HG03565 (cell line): ENCODE measurements at regions not wholly inside any gene's neighbourhood (a gene's known extent, or its start where the extent isn't known, plus 50 kb on each side); places are given as distances from the start of the nearest gene placed in this dataset.

ENCODE experiments used
- ATAC-seq: cut with Tn5 transposase; IDR thresholded peaks from one replicate; pipeline ENCODE4 v1.9.1; 2021; ENCODE audit warnings: mild to moderate bottlenecking, moderate library complexity; ENCODE audit not compliant: unreplicated experiment

DNA sequence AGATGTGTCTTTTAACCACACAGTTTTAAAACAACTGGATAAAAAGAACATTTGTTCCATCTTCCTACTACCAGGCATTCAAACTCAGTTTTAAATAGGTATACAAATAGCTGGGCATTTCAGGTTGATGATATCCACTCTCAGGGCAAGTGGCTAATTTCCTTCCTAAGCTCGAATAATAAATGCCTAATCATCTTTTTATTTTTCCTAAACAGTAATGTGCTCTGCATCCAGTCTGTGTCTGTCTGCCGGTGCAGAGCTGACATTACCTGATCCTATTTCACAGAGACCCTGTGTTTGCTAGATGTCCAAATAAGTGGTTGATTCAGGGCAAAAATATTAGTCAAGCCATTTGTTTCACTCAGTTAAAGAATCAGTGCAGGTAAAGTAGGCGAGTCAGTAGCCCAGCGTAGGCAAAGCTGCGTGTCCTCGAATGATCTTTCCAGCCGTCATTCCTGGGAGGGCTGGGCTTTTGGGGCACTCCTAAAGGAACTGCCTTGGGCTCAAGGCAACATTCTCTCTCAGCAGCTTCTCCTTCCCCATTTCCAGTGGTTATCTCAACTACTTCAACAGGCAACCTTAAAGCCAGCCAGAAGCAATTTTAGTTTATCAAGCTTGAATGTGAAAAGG, 74.2 kb upstream of the BMP2 start:
- ATAC-seq: no peak

DNA sequence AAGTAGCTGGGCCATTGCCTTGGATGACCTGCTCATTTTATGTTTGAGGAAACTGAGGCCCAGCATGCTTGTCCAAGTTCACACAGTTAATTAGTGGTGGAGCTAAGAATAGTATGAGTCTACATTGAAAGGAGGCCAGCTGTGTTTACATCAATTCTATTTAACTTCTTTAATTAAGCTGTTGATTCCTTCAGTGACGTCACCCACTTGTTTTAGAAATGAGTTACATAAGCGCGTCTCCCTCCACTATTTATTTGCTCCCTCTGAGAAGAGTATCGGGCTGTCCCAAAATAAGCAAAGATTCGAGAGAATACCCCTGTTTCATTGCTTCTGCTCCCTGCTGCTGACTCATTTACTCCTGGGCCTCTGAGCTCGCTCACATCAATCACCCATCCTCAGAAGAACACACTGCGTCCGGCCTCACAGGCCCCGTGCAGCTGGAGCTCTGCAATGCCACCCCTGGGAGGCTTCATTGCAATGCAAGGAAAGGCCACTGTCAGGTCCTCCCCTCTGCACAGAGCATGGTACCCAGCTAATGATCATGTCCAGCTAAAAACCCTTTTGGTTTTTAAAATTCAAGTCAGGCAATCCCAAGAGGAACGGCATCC, 74.8 kb upstream of the BMP2 start:
- no peak for ATAC-seq

DNA sequence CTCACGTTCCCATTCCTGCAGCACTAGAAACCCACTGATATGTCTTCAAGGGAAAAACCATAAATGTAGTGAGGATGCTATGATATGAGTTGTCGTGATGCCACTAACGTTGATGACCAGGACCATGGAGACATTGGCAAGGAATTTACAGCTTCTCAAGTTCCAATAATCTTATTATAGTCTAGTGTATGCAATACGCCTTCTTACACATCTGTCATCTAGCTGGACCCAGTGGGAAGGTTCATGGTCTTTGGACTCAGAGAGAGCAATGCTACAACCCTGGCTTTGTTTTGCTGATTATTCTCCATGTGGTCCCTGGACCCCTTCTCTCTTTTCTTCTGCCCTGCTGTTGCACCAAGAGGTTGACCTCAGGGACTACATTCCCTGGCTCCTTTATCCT, 76.0 kb upstream of the BMP2 start:
- no peak for ATAC-seq

DNA sequence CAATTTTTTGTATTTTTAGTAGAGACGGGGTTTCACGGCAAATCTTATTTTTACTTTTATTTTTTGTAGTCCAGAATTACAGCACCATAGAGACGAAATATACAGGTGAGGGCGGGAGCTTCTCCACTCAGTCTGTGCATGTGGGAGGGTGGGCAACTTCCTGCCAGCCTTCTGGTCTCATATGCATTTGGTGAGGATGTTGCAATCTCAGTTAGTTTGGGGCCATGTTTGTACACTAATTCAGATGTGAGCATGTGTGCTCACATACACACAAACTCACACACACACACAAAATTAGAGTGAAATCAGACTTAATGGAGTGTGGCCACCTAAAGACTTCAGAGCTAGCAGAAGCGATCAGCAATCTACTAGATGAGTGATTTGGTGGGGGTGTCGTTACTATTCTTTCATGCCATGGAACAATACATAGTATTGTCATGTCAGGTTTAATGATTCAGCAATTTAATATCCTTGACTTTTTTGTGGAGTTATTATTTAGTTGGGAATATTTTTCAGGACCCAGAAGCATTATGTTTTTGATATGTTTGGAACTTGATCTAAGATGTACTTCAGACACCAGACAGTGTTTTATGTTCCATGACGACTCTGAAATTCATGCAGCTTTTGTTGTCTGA, 78.0 kb upstream of the BMP2 start:
- no peak for ATAC-seq

DNA sequence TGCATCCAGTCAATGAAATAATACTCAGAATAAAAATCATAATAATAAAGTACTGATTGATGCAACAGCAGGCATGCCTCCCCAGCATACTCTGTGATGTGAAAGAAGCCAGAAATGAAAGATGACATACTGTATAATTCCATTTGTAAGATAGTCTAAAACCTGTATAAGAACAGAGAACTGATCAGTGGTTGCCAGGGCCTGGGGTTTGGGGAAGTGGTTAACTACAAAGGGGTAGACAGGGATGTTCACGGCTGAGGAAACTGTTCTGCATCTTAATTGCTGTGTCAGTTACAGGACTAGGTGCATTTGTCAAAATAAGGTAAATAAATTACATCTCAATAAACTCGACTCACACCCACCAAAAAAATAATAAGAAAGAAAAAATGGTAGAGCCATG, 81.3 kb upstream of the BMP2 start:
- no peak for ATAC-seq

DNA sequence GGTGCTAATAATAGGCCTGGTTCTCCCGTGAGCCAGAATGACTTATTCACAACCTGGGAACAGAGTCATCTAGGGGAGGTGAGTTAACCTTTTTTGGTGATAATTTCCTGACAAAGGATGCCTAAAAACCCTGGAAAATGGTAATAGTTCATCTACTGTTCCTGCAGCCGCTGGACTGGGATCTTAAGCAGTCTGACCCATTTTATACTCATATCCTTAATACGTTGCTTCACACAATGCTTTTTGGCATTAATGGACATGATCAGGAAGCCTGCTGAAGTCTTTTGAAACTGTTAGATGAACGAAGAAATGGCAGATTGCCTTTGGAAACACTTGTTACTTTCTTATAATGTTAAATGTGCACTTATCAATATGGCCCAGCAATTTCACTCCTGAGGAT, 81.9 kb upstream of the BMP2 start:
- ATAC-seq: no peak

DNA sequence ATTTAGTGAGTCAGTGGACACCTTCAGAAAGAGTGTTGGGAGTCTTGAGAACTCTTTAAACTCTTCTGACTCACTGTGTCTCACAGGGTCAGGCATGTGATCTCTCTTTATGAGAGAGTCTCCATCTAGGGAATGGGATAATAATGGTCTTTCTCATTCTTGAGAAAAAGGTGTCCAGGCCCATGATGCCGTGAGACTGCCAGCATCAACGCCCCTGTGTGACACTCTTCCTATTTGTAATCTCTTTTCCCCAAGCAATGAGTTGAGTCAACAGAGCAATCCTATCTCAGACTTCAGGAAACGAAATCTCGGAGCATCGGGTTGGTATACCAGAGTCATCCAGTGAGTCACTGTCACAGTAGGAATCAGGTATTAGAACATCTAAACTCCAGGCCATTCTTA, 82.3 kb upstream of the BMP2 start:
- no peak for ATAC-seq

DNA sequence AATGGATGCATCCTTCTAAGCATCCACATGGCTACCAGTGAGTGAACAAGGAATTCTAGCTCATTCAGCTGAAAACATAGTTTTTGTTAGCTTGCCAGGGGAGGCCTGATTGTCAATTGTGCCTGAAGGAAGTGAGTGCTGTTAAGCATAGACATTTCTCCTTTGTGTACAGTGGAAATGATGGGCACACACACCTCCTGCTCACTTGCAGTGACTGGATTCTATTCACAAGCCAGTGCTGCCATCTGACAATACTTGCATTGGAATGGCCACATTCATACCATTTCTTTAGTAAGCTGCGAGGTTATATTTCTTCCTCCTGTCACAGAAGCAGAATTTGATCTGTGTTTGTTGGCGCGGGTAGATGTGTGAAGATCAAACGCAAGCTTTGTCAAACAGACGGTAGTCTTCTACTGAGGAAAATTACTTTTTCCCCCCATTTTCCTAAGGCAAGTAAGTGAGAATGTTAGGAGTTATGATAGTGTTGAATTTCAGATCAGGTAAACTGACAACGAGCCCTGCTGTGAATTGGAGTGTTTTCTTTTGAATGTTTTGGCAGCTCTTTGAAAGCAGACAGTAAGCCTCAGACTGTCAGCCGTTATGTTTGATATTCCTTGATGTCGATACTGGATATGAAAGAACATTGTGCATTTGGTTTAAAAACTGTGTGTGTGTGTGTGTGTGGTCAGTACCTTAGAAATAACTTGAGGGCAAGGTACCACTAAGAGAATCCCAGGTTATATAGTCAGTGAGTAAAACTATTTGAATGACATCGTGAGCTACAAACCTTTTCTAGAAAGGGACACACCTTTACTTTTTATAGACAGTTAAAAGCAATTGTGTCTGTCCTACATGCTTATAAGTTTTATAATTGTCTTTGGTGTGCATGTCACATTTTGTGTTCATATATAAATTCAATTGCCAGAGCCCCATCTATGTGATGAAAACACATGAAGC, 84.2 kb upstream of the BMP2 start:
- ATAC-seq: no peak

DNA sequence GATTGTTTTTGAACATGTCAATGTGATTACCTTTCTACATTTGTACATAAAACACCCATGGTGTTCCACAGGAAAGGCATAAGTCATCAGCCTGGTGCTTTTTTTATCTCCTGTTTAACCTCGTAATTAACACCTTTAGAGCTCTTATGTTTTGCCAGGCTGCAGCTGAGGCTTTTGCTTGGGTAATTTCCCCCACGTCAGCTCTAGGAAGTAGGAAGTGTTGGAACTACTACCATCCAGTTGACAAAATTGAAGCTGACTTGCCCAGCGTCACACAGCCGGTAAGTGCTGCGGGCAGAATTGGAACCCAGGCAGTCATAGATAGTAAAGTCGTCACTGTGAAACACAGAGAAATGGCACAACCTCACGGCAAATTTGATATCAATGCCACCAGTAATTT, 86.6 kb upstream of the BMP2 start:
- ATAC-seq: no peak

DNA sequence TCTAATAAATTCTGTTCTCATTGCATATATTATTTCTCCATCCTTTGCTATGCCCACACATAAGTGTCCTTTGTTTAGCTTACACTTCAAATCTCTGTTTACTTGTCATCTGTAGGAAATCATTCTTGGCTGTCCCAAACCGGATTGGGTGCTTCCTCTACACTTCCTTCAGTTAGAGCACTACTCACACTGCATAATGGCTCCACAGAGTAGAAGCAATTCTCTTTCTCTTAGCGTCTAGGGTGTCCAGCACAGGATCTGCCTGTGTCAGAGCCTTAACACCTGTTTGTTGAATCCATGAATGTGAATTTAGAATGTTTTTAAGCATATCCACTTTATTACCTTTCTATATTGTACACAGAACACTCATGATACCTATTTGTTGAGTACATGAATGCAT, 87.0 kb upstream of the BMP2 start:
- no peak for ATAC-seq

DNA sequence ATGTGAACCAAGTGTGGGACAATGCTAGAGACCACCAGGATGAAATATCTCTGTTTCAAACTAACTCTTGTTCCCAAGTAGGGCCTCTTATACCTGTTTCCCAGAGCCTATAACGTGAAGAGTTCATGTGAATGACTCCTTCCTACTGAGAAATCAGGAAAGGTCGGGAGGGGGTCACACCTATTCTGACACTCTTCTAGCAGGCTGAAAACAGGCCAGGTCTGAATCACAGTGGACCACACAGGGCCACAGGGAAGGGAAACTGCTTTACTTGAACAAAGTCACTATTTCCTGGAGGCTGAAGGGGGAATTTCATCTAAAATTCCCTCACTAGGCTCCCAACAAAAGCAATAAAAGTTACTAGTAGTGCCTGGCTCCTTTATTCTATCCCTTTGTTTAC, 88.4 kb upstream of the BMP2 start:
- ATAC-seq: no peak

DNA sequence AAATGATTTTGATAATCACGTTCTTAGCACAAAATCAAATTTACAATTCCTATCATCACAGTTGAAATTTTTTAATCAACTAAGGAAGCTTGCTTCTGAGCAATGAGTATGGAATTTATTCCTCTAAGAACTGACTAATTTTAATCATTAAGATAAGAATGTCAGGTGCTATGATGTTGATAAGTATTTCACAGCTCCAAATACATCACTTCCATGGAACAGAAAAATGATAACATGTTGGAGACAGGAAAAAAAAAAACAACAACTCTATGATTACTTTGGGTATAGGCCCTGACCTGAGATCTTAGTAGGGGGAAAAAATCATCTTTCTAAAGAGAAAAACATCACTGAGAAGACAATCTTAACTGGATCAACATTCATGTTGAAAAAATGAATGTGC, 89.4 kb upstream of the BMP2 start:
- ATAC-seq: no peak

DNA sequence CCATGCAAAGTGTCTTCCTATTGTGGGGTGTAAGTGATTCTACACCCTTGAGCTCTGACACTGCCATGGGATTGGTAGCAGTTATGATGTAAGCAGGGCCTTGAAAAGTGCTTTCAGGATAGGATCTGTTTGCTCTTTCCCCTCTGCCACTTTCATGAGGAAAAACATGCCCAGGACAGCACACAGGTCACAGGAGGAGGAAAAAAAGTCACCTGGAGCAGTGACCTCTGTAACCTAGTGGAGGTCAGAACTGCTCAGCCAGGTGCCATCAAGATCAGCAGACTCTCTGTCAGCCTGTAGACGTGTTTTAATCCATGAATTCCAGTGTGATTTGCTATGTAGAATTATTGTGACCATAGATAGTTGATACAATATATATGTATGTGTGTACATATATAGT, 92.7 kb upstream of the BMP2 start:
- no peak for ATAC-seq

DNA sequence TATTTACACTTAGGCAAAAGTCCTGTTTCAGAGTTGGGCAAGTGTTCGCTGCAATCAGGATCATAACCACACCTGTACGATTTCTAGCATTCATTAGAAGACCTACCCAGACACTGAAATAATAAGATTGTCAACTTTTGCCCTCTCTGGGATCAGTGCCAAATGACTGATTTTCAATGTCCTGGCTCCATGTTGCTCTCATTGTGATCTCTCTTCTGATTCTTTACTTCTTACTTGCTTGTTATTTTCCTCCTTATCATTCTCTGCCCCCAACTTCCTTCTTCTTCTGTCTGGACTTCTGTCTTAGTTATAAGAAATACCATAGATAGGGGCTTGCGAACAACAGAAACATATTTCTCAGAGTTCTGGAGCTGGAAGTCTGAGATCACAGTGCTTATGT, 94.4 kb upstream of the BMP2 start:
- no peak for ATAC-seq

DNA sequence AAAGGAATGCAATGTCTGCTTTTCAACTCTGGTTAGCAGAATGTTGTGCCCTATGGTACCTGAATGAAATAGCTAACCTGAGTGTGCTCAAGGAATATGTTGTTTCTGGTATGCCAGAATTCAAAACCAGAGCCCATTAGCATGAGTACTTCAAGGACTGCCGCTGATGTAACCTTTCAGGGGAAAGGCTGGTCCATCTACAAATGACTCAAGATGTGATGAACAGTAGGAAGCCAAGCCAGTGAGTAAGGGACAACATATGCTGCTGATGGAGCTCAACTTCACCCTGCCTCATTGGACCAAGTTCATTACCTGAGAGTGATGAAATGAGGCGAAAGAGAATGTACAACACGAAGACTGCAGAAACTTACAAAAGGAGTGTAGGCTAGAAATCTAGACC, 95.7 kb upstream of the BMP2 start:
- no peak for ATAC-seq

DNA sequence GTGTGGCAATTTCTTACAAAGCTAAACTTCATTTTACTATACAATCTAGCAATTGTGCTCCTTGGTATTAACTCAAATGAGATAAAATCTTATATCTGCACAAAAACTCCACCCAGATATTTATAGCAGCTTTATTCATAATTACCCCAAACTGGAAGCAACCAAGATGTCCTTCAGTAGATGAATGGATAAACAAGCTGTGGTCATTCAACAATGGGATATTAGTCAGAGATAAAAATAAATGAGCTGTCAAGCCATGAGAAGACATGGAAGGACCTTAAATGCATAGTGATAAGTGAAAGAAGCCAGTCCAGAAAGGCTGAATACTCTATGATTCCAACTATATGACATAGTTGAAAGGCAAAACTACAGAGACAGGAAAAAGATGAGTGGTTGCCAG, 98.9 kb upstream of the BMP2 start:
- no peak for ATAC-seq

DNA sequence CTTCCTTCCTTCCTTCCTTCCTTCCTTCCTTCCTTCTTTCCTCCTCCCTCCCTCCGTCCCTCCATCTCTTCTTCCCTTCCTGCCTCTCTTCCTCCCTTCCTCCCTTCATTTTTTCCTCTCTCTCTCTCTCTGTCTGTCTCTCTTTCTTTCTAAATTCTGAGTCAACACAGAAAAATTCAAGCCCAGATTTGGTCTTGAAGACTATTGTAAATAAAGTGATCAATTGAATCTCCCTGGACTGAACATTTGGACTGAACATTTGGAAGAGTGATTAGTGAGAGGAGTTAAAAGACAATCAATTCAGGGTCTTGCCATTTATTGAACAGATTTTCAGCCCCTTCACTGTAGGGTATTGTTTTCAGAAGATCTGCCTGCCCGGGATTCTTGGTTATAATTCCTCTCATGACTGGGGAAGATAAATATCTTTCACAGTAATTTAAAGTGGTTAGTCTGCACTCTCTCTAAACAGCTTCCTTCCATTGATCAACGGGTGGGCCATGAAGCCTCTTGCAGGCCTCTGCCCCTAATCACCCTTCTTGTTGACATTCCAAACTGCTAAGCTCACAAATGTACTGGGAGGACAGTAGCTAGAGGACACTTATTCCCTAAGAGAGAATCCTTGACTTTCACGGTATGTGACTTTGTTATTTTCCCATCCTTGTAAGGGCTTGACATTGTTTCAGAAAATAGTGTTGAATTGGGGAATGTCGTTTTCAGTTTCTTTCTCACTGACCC, 101.7 kb upstream of the BMP2 start:
- no peak for ATAC-seq

DNA sequence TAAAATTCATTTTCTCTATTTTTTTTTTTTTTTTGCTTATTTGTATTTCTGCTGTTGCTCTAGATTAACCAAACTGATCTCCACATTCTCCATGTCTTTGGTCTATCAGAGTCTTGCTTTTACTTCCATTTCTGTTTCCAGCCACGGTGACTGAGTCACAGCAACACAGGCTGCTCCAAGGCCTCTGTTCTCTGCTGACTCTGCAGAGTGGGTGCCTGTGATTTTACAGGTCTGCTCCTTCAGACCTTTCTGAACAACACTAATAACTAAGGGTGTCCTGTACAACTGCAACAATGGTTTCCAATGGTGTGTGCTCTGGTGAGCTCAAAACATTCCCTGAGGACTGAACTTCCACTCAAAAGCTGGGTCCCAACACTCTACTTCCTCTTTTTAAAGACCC, 102.3 kb upstream of the BMP2 start:
- no peak for ATAC-seq

DNA sequence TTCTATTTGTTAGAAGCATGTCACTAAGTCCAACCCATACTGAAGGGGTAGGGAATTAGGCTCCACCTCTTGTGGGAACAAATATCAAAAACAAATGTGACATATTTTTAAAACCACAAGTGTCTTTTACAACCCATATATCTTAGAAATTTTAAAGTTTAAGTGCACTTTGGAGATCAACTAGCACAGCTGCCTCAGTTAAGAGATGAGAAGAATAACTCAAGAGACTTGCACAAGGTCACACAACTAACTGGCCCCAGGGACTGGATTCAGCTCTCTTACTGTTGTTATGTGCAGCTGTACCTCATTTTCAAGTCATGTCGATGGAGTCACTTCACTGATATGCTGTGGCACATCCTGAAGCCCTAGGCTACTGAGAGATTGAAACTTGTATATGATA, 102.9 kb upstream of the BMP2 start:
- no peak for ATAC-seq

DNA sequence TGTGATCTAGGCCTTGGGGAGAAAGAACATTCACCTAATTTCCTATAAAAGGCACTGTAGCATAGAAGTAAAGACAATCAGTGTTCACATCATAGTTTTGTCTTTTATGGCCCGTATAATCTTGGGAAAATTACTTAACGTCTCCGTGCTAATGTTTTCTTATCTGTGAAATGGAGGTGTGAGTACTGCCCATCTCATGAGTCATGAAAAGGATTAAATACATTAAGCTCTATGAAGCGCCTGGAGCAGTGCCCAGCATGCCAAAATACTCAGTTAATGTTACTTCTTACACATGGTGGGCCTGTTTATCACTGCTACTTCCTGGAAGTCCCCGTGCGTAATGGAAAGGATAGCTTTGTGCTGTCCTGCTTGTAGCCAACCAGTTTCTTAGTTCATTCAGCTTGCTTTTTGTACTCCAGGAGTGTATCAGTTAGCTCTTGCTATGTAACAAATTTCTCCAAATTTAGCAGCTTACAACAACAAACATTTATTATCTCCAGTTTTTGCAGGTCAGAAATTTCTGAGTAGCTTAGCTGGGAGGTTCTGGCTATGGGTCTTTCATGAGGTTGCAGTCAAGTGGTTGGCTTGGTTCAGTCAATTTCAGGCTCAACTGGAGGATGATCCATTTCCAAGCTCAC, 103.6 kb upstream of the BMP2 start:
- no peak for ATAC-seq

DNA sequence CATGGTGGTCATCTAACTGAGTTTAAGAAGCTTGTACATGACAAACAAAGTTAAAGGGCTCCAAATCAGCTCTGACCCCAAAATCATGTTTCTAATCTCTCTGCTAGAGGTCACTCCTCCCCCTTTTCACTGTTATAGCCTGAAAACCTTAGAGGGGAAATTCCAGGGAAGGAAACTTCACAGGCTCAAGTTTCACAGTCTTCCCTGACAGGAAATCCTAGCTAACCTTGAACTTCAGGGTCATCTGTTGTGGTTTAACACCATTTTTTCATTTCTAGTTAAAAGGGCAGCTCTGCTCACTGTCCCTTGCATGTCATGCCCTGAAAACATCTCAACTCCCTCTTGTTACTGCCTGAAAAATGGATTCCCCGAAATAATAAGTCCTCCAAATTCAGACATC, 104.4 kb upstream of the BMP2 start:
- no peak for ATAC-seq
